GM18507 (cell line): ENCODE measurements at regions not wholly inside any gene's neighbourhood (a gene's known extent, or its start where the extent isn't known, plus 50 kb on each side); places are given as distances from the start of the nearest gene placed in this dataset.

ENCODE experiments used
- DNase-seq: peaks from one replicate; pipeline ENCODE4 v3.0.0; 2011; ENCODE audit warnings: low read depth; ENCODE audit not compliant: insufficient read length; ENCODE audit errors: extremely low spot score
- FAIRE-seq: peaks from 2 replicates; lab custom pipeline; 2011; peaks lifted over from hg19 to GRCh38; lab: Jason Lieb, UNC

DNA sequence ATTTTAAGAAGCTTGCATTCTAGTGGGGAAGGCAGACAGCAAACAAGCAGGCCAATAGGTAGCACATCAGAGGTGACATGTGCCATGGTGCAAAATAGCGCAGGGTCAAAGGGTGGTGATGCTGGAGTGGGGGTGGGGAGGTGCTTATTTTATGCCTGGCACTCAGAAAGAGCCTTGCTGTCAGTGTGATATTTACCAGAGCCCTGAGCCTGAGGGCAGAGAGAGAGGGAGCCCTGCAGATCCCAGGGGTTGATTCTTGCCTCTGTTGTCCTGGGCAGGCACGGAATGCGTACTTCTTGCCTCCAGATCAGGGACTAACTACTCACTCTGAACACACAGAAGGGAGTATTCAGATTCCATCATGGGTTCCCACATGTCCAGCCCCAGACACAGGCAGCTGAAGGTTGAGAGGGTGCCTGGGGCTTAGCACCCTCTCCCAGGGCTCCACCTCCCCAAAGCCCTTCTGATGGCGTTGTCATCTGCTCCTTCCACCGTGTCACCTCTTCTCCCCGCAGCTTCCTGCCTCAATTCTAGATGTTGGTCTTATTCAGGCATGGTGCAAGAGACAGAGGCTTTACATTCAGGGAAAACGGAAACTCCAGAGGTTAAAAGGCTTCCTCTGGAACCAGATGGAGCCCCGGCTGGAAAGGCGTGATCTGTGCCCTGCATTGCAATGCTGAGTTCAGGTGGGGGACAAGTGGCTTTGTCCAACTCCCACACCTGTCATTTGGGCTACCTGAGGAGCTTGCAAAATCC is 252.3 kb downstream of the HAUS1 start:
- DNase-seq (no peak), FAIRE-seq (no peak)

DNA sequence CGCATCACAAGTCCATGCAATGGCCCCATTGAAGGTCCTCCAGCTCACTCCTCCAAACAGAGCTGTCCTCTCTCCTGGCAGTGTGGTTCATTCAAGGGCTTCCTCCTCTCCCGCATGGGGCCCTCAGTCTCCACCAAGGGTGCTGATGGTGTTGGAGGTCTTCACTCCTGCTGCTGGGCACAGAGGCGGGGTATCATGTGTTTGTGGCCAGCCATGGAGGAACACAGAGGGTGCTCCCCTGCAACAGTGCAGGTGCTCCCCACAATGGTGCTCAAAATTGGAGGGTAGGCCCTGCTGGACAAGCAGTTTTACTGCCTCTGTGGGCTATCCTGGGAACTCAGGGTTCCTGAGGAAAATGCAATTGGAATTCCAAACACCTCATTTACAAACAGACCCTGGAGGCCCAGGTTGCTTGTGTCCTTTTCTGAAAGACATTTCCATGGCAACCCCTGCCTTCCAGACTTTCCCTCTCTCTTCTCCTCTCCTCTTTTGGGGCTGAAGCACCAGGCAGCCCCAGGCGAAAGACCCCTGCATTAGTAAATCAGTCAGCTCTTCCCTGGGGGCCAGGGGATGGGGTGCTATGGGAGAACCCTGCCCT is 256.0 kb downstream of the HAUS1 start:
- FAIRE-seq (no peak), DNase-seq (no peak)

DNA sequence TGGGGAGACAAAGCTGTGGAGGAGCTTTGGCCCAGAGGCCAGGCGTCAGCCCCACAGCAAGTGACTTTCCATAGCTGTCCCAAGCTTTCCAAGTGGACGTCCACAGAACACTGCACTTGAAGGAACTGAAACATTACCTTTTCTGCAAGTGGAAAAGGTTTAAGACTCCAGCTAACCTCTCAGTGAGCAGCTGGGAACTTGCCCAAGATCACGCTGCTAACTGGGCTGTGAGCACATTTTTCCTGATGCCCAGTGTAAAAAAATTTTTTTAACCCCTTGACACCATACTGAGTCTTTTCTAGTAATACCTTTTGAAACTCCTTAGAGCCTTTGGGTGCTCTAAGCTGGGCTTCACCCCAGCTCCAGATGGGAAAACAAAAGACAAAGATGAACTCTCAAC is 256.7 kb downstream of the HAUS1 start:
- FAIRE-seq, result no peak
- DNase-seq, result no peak

DNA sequence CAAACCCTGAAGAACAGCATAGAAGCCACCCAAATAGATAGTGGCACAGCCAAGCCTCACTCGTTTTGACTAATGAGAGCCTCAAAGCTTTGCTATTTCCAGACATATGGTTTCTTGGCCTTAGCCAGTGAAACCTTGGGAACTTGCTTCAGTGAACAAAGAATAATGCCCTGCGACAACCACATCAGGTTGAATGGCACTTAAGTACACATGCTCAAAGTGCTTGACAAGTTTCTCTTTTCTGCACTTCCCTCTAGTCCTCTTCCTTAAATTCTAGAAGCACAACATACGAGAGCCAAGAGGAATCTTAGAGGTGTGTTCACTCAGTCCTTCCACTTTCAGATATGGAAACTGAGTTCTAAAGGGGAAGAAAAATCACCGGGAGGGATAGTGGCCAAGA is 258.3 kb downstream of the HAUS1 start:
- FAIRE-seq (no peak), DNase-seq (no peak)

DNA sequence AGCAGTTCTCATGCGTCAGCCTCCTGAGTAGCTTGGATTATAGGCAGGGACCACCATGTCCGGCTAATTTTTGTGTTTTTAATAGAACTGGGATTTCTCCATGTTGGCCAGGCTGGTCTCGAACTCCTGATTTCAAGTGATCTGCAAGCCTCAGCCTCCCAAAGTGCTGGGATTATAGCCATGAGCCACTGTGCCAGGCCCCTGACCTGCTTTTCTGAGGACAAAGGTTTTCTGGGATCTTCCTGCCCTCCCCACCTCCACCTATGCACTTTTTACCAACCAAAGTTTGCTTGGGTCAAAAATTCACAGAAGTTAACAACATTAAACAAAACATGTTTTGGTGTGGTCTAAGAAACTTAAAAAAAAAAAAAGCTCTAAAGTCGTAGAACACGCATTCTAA is 259.9 kb downstream of the HAUS1 start:
- DNase-seq (no peak), FAIRE-seq (no peak)

DNA sequence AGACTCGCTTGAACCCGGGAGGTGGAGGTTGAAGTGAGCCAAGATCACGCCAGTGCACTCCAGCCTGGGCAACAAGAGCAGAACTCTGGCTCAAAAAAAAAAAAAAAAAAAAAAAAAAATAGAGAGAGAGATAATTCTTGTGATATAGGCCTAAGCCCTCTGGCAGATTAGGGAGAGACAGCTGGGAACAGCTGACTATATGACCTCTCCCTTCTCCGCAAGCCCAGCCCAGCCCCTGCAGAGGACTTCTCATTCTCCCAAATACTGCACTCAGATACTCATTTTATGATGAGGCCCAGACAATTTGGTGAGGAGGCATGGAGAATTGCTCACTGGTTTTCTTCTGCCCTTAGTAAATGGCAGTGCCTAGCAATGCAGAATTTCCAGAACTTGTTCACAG is 262.0 kb downstream of the HAUS1 start:
- DNase-seq (no peak), FAIRE-seq (no peak)

DNA sequence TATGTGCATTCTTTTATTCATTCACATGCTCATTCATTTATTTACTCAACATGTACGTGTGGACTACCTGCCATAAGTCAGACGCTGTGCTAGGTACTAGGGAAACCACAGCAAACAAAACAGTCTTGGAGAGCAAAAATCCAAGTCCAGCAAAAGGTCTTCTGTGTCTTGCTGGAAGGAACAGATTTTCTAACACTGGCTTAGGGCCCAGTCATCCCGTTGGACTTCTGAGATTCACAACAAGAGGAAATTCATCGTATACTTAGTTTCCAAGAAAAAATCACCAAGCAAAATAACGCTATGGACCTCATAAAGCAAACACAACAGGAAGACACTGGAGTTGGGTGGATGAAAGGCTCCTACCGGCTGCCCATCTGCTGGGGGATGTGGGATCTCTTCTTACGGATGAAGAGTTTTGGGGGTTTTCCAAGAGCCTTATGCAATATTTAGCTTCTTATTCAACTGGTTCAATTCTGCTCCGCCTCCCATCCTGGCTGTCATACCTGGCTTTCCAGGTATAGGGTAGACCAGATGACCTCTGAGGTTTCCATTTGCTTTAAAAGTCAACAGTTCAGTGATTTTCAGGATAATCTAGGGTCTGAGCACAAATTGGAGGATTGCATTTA is 262.7 kb downstream of the HAUS1 start:
- DNase-seq (no peak), FAIRE-seq (no peak)

DNA sequence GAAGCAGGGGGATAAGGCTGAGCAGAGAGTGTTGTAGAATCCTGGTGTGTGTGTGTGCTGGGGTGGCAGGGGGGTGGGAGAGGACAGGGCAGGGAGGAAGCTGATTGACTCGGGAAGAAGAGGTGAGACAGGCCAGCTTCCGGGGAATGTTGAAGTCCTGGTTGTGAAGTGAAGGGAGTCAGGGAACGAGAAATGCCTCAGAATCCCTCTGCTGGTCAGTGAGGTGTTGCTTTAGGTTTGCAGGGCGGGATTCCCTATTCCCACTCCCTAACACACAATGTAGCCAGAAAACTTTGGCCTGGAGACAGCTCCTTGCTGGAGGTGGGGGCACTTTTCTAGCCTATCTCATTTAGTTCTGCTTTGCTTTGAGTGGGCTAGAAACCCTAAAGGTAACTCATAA is 265.1 kb downstream of the HAUS1 start:
- FAIRE-seq (no peak), DNase-seq (no peak)

DNA sequence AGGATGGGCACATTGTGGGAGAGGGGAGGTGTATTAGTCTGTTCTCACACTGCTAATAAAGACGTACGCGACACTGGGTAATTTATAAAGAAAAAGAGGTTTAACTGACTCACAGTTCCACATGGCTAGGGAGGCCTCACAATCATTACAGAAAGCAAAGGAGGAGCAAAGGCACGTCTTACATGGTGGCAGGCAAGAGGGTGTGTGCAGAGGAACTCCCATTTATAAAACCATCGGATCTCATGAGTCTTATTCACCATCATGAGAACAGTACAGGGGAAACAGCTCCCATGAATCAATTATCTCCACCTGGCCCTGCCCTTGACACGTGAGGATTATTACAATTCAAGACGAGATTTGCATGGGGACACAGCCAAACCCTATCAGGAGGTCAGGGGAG is 266.7 kb downstream of the HAUS1 start:
- FAIRE-seq (no peak), DNase-seq (no peak)

DNA sequence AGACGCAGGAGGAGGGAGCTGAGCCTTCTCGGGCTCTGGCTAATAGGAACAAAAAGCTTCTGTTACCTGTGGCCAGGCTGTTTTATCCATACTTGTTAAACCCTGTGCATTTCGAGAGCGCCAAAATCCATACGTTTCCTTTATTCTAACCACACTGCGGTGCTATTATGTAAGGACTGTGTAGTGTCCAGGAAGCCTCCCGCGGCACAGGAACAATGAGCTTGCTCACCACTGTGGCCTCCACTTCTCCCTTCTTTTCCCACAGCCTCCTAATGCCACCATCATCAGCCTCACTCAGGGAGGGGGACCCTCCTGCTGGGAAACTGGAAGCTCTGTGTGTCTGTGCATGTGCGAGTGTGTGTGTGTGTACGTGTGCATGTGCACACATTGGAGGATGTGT is 268.5 kb downstream of the HAUS1 start:
- DNase-seq, result no peak
- no peak for FAIRE-seq

DNA sequence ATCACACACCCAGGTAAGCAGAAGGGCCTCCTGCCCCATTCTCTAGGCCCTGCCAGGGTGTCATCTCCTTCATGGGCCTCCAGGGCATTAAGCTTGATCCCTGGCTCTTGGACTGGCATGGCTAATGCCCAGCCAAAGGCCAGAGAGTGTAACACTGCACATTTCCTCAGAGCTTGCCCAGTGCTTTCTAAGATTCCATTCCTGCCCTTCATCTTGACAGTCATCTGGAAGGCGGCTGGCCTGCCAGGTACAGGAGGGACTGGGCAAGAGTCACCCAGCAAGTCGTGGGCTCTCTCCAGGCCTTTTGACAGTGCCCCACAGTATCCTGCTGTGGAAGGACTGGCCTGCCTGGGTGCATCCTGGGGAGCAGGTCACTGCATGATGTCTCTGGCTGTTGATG is 268.9 kb downstream of the HAUS1 start:
- no peak for FAIRE-seq
- DNase-seq, result no peak

DNA sequence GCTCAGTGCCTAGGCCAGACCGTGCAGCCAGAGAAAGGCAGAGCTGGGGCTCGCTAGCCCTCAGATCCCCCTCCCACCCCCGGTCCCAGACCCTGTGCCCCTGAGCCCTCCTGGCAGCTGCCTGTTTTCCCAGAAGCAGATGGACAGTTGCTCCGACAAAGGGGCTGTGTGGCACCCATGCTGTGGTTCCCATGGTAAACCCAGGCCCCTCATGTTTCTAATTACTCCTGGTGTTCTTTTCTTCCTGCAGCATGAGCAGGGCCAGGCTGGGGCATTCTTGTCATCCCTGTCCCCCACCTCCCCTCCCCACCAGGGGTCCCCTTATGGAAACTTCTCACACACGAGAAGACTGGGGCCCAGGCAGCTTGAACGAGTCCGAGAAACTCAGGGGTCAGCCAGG is 269.6 kb downstream of the HAUS1 start:
- FAIRE-seq, result no peak
- no peak for DNase-seq

DNA sequence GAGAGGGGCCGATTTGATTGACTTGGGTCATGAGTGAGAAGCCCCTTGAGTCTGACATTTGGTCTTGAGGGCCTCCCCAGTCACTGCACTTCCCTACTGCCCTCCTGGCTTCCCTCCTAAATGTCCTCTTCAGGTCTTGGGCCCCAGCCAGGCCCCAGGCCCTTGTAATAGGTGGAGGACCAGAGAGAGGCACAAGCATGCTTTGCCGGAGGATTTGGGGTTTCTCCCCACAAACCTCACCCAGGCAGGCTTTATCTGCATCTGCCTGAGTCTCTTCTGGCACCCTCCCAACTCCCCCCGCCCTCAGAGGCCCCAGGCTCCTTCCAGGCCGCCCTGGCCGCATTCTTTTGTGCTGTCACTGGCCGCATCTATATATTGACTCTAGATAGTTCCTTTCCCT is 270.7 kb downstream of the HAUS1 start:
- no peak for FAIRE-seq
- DNase-seq, result no peak

DNA sequence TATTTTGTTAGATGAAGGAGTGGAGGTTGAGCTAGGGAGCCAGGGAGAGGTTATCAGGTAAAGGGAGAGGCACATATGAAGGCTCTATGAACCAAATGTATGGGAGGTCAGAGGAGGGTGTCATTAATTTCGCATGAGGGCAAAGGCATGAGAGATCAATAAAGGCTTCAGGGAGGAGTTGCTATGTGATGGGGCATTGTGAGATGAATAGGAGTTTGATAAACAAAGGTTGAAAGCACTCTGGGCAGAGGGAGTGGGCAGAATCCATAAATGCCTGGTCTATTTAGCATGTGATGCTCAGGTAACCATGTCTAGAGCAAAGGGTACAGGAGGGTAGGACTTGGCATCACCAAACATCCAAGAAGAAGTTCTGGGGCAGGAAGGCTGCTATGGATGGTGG is 273.4 kb downstream of the HAUS1 start:
- DNase-seq (no peak), FAIRE-seq (no peak)

DNA sequence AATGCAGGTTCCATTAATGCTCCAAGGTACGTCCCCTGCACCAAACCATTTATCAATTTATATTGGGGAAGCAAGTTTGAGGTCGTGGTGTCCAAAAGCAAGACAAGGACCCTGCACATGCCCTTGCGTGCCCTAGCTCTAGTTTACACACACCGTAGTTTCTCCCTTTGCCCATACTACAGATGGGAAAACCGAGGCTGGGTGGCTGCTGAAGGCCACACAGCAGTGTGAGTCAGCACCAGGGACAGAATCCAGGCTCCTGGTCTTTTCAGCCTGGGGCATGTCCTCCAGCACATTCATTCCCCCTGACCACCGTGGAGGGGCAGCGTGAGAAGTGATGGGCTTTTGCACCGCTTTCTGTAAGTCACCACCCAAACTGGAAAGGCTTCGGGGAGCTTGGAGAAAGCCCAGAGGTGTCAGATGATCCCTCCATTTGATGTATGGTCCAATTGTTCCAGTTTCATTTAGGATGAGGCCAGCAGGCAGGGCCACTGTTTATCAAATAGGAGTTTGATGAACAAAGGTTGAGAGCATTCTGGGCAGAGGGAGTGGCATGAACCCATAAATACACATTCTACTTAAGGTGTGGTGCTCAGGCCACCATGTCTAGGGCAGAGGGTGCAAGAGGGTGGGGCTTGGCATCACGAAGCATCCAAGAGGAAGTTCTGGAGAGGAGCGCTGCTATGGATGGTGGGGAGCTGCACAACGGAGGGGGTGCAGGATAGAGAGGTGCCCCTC is 274.1 kb downstream of the HAUS1 start:
- FAIRE-seq (no peak), DNase-seq (no peak)

DNA sequence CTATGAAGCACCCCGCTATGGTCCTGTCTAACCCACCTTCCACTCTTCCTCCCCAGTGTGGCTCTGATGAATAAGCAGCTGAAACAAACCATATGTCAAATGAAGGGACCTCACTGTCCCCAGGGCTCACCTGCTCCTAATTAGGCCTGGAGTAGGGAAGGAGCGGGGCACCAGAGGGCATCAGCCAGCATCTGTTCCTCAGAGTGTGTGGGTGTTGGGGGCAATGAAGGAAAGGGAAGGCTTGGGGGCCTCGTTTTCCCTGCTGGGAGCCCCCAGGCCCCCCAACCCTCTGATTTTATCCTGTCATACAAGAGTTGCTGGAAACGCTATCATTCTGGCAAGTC is 274.7 kb downstream of the HAUS1 start:
- DNase-seq (no peak), FAIRE-seq (no peak)

DNA sequence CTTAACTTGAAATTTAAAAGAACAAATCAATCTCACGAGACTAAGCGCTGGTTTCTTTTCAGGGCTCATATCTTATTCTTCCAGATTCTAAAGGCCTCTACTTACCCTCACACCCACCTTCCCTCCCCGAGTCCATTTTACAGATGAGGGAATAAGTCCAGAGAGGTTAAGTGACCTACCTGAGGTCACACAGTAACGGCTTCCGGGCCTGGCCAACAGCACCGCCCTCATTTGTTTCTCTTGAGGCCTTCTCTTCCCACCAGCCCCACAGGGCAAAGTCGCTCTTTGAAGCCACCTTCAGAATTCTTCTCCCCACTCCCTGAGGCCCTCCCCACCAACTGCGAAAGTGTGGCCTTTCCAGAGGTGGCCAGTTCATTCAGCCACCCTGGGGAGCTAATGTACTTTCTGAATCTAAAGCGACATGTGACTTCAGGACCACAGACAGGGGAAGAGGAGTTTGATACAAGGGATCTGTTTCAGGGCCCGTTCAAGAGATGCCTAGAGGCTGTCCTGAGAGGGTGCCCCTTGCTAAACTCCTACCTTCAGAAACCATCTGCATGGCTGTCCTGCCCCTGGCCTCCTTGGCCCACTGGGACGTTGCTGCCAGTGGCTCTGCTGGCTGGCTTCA is 275.3 kb downstream of the HAUS1 start:
- DNase-seq (no peak), FAIRE-seq (no peak)

DNA sequence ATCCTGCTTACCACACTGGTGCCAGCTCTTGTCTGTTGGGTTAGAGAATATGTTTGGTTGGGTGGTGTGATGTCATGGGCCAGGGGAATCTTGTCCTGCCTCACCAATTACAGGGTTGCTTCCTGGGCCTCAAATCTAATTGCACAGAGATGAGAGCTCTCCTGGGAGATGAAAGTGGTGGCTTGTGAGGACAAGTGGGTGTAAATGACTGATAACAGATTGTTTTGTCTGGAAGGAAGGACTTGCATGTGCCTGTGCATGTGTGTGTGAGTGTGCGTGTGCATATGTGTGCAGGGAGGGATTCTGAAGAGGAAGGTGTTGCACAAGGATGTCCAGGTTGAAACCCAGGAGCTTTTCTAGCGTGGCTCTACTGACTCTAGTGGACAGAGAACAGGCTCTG is 271.9 kb downstream of the LOXHD1 start:
- FAIRE-seq, result no peak
- no peak for DNase-seq

DNA sequence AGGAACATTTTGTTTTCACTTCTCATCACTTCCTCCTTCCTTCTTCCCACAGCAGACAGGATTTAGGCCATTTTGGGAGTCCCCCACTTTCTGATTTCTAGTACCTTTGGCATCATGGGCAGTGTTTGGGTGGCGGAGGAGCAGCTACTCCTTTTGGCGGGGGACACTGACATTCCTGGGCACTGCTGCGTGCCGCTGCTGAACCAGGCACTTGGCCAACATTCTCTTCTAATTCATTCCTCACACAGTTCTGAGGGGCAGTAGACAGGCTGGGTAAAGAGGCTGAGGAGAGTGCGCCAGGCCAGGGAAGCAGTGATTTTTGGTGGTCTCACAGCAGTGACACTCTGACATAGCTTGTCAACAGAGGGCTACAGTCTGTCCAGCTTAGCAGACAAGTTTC is 270.2 kb downstream of the LOXHD1 start:
- no peak for DNase-seq
- FAIRE-seq, result no peak

DNA sequence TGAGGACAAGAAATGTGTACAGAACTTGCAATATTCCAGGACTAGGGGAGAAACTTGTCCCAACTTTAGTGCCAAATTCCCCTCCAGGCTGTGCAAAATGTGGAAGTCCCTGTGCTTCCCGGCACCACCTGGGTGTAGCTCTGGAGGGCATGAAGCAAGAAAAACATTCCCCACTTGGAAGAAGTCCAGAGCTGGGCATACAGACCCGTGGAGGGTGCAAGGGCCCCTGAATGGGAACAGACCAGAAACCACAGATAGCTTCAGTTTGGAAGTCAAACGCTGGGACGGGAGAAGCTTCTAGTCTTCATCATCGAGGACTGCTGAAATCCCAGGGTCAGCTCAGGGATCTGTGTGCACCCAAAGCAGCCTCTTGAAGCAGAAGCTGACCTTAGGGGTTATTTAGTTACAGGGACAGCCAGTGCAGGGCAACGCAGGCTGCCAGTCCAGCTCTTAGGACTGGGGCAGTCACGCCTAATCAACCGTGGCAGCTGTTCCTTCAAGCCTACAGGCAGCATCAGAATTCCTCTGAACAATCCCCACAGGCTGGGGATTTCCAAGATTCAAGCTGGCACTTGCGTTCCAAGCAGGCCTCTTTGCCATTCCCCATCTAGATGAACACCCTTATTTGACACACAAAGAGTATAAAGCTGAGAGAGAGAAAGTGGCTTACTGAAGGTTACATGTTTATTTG is 269.4 kb downstream of the LOXHD1 start:
- FAIRE-seq (no peak), DNase-seq (no peak)
